ENCODE measurements at regions not wholly inside any gene's neighbourhood (a gene's known extent, or its start where the extent isn't known, plus 50 kb on each side); places are given as distances from the start of the nearest gene placed in this dataset.

DNA sequence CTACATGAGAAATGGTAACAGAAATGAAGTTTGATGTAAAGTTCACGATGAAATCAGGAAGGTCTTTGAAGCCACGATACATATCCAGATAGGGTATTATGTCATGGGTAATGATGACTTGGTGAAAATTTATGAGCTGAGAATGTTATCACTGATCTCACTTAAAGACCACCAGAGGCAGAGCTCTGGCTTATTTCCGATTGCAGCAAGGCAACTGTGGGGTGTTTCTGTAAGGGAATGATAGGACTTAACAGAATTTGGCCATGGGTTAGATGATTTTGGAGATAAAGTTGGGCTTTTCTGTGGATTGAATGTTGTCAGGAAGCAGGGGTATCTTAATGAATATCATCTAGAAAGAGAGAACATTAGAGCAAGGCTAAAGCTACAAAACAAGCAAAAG is 508.4 kb downstream of the HDGFL1 start:
- TF ChIP-seq, protein P1, sequence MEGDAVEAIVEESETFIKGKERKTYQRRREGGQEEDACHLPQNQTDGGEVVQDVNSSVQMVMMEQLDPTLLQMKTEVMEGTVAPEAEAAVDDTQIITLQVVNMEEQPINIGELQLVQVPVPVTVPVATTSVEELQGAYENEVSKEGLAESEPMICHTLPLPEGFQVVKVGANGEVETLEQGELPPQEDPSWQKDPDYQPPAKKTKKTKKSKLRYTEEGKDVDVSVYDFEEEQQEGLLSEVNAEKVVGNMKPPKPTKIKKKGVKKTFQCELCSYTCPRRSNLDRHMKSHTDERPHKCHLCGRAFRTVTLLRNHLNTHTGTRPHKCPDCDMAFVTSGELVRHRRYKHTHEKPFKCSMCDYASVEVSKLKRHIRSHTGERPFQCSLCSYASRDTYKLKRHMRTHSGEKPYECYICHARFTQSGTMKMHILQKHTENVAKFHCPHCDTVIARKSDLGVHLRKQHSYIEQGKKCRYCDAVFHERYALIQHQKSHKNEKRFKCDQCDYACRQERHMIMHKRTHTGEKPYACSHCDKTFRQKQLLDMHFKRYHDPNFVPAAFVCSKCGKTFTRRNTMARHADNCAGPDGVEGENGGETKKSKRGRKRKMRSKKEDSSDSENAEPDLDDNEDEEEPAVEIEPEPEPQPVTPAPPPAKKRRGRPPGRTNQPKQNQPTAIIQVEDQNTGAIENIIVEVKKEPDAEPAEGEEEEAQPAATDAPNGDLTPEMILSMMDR (IDR thresholded peaks at IDR 0.05; ENCODE audit: low read depth, low read length), result no peak
- TF ChIP-seq EZH2phosphoT487 (IDR thresholded peaks at IDR 0.05; ENCODE audit: low read depth), result no peak

Data from OCI-LY3 (cell line).